HG03575 (cell line): ENCODE measurements at regions not wholly inside any gene's neighbourhood (a gene's known extent, or its start where the extent isn't known, plus 50 kb on each side); places are given as distances from the start of the nearest gene placed in this dataset.
"Not testable (repeated sequence)": the region's sequence is repeated elsewhere in the genome, so short reads cannot be mapped to it uniquely, and the experiment has no call there.

ENCODE experiments used
- ATAC-seq: cut with Tn5 transposase; IDR thresholded peaks from one replicate; pipeline ENCODE4 v1.9.1; 2021; ENCODE audit not compliant: unreplicated experiment, insufficient number of reproducible peaks, low FRiP score; ENCODE audit errors: extremely low read depth

- ATAC-seq, result no peak
These were observed 972.6 kb downstream of the TMTC2 start for GRCh38 chr12:83659321-83659720.

- ATAC-seq, result no peak
These were observed 969.3 kb downstream of the TMTC2 start for GRCh38 chr12:83656004-83656403.

GRCh38 chr12:83642205-83642604, 955.5 kb downstream of the TMTC2 start:
- no peak for ATAC-seq

- ATAC-seq, result no peak
These were observed 955.1 kb downstream of the TMTC2 start for GRCh38 chr12:83641789-83642188.

GRCh38 chr12:83634726-83635267, 948.1 kb downstream of the TMTC2 start:
- ATAC-seq, result no peak

GRCh38 chr12:83630526-83630925, 943.8 kb downstream of the TMTC2 start:
- ATAC-seq, result no peak

- ATAC-seq, result no peak
These were observed 943.2 kb downstream of the TMTC2 start for GRCh38 chr12:83629931-83630330.

- no peak for ATAC-seq
These were observed 935.5 kb downstream of the TMTC2 start for GRCh38 chr12:83622205-83622604.

GRCh38 chr12:83619973-83620372, 933.3 kb downstream of the TMTC2 start:
- ATAC-seq, result no peak

GRCh38 chr12:83615152-83615551, 928.4 kb downstream of the TMTC2 start:
- ATAC-seq, result no peak

GRCh38 chr12:83613586-83614110, 926.9 kb downstream of the TMTC2 start:
- ATAC-seq, result no peak

- ATAC-seq, result no peak
These were observed 916.4 kb downstream of the TMTC2 start for GRCh38 chr12:83603106-83603505.

GRCh38 chr12:83575326-83575725, 888.6 kb downstream of the TMTC2 start:
- ATAC-seq, result no peak

GRCh38 chr12:83574142-83574541, 887.4 kb downstream of the TMTC2 start:
- ATAC-seq, result no peak

GRCh38 chr12:83573671-83574070, 887.0 kb downstream of the TMTC2 start:
- no peak for ATAC-seq

- no peak for ATAC-seq
These were observed 872.9 kb downstream of the TMTC2 start for GRCh38 chr12:83559650-83560049.

GRCh38 chr12:83556040-83556439, 869.3 kb downstream of the TMTC2 start:
- ATAC-seq, result not testable (repeated sequence)

- no peak for ATAC-seq
These were observed 854.7 kb downstream of the TMTC2 start for GRCh38 chr12:83541446-83541845.

- no peak for ATAC-seq
These were observed 851.8 kb downstream of the TMTC2 start for GRCh38 chr12:83538361-83538965.

GRCh38 chr12:83537428-83538053, 850.8 kb downstream of the TMTC2 start:
- no peak for ATAC-seq
